Vagina (tissue), 2 donors: ENCODE measurements at regions not wholly inside any gene's neighbourhood (a gene's known extent, or its start where the extent isn't known, plus 50 kb on each side); places are given as distances from the start of the nearest gene placed in this dataset.

Source experiments
- DNase-seq, 2 donors: peaks; one replicate each; pipeline ENCODE4 v3.0.0-alpha.2; 2017; ENCODE audit errors: extremely low spot score in 2 of 2
- H3K27ac ChIP-seq: fragments of 200-600 bp; sonication (generic); one replicate; pipeline ENCODE4 v1.5.1; 2019
- H3K27me3 ChIP-seq: fragments of 200-600 bp; sonication (generic); one replicate; pipeline ENCODE4 v1.5.1; 2019
- H3K36me3 ChIP-seq, 2 donors: fragments of 200-600 bp; sonication (generic); one replicate each; pipeline ENCODE4 v1.5.1; 2017 to 2019
- H3K4me1 ChIP-seq: fragments of 200-600 bp; sonication (generic); one replicate; pipeline ENCODE4 v1.5.1; 2019
- H3K4me3 ChIP-seq, 2 donors: fragments of 200-600 bp; sonication (generic); 1 replicate in 1 of 2; 2 replicates in 1 of 2; pipeline ENCODE4 v1.5.1; 2016 to 2019
- H3K9me3 ChIP-seq: fragments of 200-600 bp; sonication (generic); one replicate; pipeline ENCODE4 v1.5.1; 2019
- POLR2A ChIP-seq, 2 donors: fragments of 450-650 bp; IDR thresholded peaks; one replicate each; pipeline ENCODE4 v1.6.1; 2017; ENCODE audit warnings: antibody characterized with exemption in 2 of 2, mild to moderate bottlenecking in 2 of 2, moderate library complexity in 2 of 2
- POLR2AphosphoS5 ChIP-seq, 2 donors: sonication (generic); formaldehyde crosslinking; IDR thresholded peaks; one replicate each; pipeline ENCODE4 v1.9.0; 2017; ENCODE audit warnings: antibody characterized with exemption in 2 of 2, mild to moderate bottlenecking in 2 of 2, low read depth in 1 of 2; ENCODE audit not compliant: insufficient read depth in 1 of 2
- intact Hi-C: fragments of 100-400 bp; cut with DNase I; formaldehyde crosslinking; loops from one replicate; pipeline ENCODE4 v1.15.1; 2023
- TF ChIP-seq, protein P1 (sequence below), 3 experiments: fragments of 450-650 bp in 2 of 3; fragments of 200-600 bp in 1 of 3; sonication (generic) in 1 of 3; IDR thresholded peaks; one replicate each; pipeline ENCODE4 v1.5.1; 2017 to 2019; ENCODE audit warnings: antibody characterized with exemption in 3 of 3, mild to moderate bottlenecking in 2 of 3, moderate library complexity in 2 of 3

DNA sequence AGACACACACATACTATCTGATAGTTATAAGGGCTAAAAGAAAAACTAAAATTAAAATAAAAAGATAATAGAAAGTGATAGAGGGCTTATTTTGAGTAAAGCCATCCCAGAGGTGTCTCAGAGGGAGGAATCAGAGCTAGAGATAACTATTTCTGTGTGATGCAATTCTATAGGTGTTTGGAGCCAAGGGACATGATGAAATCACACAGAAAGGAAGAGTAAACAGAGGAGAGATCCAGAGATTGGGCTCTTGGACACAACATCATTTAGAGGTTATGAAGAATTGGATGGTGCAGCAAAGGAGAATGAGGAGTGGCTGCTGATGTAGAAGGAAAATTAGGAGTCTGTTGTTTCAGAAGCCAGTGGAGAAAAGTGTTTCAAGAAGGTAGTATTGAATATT is 393.5 kb downstream of the DIRAS2 start:
- intact Hi-C loops, result no loop called here
- no peaks in the 10 kb centered on the region for H3K9me3 ChIP-seq
- H3K27me3 ChIP-seq, result no peaks in the 10 kb centered on the region
- H3K4me1 ChIP-seq, result no peaks in the 10 kb centered on the region
- TF ChIP-seq, protein P1, sequence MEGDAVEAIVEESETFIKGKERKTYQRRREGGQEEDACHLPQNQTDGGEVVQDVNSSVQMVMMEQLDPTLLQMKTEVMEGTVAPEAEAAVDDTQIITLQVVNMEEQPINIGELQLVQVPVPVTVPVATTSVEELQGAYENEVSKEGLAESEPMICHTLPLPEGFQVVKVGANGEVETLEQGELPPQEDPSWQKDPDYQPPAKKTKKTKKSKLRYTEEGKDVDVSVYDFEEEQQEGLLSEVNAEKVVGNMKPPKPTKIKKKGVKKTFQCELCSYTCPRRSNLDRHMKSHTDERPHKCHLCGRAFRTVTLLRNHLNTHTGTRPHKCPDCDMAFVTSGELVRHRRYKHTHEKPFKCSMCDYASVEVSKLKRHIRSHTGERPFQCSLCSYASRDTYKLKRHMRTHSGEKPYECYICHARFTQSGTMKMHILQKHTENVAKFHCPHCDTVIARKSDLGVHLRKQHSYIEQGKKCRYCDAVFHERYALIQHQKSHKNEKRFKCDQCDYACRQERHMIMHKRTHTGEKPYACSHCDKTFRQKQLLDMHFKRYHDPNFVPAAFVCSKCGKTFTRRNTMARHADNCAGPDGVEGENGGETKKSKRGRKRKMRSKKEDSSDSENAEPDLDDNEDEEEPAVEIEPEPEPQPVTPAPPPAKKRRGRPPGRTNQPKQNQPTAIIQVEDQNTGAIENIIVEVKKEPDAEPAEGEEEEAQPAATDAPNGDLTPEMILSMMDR (IDR thresholded peaks at IDR 0.05), result no peak
- TF ChIP-seq POLR2AphosphoS5 (IDR thresholded peaks at IDR 0.05; ENCODE audit: insufficient read depth in 1 of 2, low read depth in 1 of 2), result no peak
- TF ChIP-seq POLR2A (IDR thresholded peaks at IDR 0.05), result no peak
- no peaks in the 10 kb centered on the region for H3K36me3 ChIP-seq
- H3K4me3 ChIP-seq, result no peak overlapping the region
- H3K27ac ChIP-seq, result no peak overlapping the region
- DNase-seq, result no peak

DNA sequence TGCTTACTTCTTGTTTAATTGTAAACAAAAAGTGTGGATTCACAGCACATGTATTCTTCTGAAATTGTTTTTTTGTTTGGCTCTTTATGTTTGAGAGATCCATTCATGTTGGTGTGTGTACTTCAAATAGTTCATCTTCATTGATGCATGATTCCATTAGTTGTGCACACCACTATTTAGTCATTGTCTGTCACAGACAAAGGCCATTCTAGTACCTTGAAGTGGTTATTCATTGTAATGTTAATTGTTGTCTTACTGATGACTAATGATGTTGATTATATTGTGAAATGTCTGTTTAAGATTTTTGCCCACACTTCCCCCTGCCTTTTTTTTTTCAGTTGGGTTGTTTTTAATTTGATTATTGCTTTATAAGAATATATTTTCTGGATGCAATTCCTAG is 391.3 kb downstream of the DIRAS2 start:
- Histone ChIP-seq H3K27ac (no peak overlapping the region), H3K9me3 (no peaks in the 10 kb centered on the region), H3K27me3 (no peaks in the 10 kb centered on the region), H3K4me1 (no peaks in the 10 kb centered on the region), H3K36me3 (no peaks in the 10 kb centered on the region), H3K4me3 (no peak overlapping the region)
- no peak for TF ChIP-seq POLR2AphosphoS5 (IDR thresholded peaks at IDR 0.05; ENCODE audit: insufficient read depth in 1 of 2, low read depth in 1 of 2)
- TF ChIP-seq, protein P1 (IDR thresholded peaks at IDR 0.05), result no peak
- no peak for TF ChIP-seq POLR2A (IDR thresholded peaks at IDR 0.05)
- intact Hi-C loops, result no loop called here
- DNase-seq, result no peak

DNA sequence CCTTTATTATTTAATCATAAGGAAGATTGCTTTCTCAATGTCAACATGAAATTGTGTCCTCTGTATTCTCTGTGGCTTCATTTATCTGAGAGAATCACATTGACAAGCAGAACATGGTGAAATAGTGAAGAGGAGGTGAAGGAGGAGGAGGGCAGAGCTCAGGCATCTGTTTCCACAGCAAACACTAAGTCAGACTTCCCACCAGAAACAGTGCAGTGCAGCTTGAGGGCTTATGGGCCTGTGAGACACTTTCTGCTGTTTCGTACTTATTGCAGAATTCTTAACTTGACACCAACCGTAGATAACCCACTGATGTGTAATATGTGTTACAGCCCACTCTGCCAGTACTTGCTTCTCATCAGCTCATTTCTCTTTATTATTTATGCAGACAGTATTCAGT is 386.3 kb downstream of the DIRAS2 start:
- DNase-seq, result no peak
- no peak overlapping the region for H3K4me3 ChIP-seq
- H3K27me3 ChIP-seq, result no peaks in the 10 kb centered on the region
- H3K4me1 ChIP-seq, result no peaks in the 10 kb centered on the region
- TF ChIP-seq POLR2AphosphoS5 (IDR thresholded peaks at IDR 0.05; ENCODE audit: insufficient read depth in 1 of 2, low read depth in 1 of 2), result no peak
- TF ChIP-seq, protein P1 (IDR thresholded peaks at IDR 0.05), result no peak
- no peak for TF ChIP-seq POLR2A (IDR thresholded peaks at IDR 0.05)
- intact Hi-C loops, result no loop called here
- no peaks in the 10 kb centered on the region for H3K9me3 ChIP-seq
- H3K36me3 ChIP-seq, result no peaks in the 10 kb centered on the region
- no peak overlapping the region for H3K27ac ChIP-seq

DNA sequence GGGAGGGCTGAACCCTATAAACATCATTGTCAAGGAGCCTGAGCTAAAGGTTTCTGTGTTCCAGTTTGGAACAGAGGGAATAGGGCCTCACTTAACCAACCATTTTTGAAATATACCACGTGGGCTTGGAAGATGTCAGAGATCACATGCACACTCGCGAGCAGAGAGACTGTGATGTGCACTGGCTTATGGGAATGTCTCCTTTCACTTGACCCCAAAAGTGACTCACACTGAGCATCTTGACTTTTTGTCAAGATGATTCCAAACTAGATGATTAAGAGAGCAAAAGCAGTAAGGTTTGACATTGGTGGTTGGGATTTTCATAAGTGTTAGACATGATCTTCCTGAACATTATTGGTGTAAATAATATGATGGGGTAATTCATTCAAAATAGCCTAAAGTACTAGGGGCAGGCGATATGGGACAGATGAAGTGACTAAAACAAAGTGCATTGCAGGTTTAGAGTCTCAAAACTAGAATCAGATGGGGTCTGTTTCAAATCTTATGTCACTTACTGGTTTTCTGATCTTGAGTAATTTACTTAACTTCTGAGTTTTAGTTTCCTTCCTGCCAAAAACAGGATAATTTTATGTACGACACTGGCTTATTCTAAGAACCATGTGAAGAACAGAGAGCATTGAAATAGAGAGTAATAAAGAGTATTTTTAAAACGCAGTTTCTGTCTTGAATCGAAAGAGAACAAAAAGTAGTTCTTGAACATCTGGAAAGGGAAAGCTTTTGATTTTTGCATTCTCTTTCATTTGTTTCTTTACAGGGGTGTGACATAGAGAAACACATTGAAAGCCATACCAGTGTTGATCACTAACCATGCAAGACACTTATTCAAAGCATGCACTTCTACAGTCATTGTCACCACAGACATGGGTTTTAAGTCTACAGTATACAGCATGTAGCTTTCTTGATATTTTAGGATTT is 383.0 kb downstream of the DIRAS2 start:
- no peaks in the 10 kb centered on the region for H3K4me1 ChIP-seq
- intact Hi-C loops, result no loop called here
- TF ChIP-seq, protein P1 (IDR thresholded peaks at IDR 0.05), result no peak
- no peak for TF ChIP-seq POLR2A (IDR thresholded peaks at IDR 0.05)
- no peak for TF ChIP-seq POLR2AphosphoS5 (IDR thresholded peaks at IDR 0.05; ENCODE audit: insufficient read depth in 1 of 2, low read depth in 1 of 2)
- H3K4me3 ChIP-seq, result no peak overlapping the region
- H3K27ac ChIP-seq, result no peak overlapping the region
- H3K9me3 ChIP-seq, result peaks cover 7% of the 10 kb centered on the region
- no peaks in the 10 kb centered on the region for H3K27me3 ChIP-seq
- no peak for DNase-seq
- H3K36me3 ChIP-seq, result no peaks in the 10 kb centered on the region

DNA sequence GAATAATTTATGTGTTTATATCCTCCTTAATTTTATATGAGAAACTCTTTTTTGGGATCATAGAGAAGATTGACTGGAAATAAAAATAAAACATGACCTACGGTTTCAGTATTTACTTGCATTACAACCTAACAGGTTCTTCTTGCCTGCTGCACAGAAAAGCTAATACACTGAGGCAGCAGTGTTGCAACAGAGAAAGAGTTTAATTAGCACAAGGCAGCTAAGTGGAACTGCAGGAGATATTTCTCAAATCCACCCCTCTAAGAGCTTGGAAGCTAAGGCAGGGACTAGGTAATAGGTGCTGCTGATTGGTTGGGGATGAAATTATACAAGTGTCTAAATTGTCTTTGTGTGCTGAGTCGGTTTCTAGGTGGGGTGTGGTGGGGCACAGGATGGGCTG is 380.9 kb downstream of the DIRAS2 start:
- Histone ChIP-seq H3K27me3 (no peaks in the 10 kb centered on the region), H3K27ac (no peak overlapping the region), H3K4me1 (no peaks in the 10 kb centered on the region), H3K9me3 (peaks cover 7% of the 10 kb centered on the region), H3K36me3 (no peaks in the 10 kb centered on the region), H3K4me3 (no peak overlapping the region)
- no peak for DNase-seq
- TF ChIP-seq POLR2A (IDR thresholded peaks at IDR 0.05) (no peak), POLR2AphosphoS5 (IDR thresholded peaks at IDR 0.05; ENCODE audit: insufficient read depth in 1 of 2, low read depth in 1 of 2) (no peak)
- TF ChIP-seq, protein P1 (IDR thresholded peaks at IDR 0.05), result no peak
- intact Hi-C loops, result no loop called here
